OCI-LY3 (cell line): ENCODE measurements at regions not wholly inside any gene's neighbourhood (a gene's known extent, or its start where the extent isn't known, plus 50 kb on each side); places are given as distances from the start of the nearest gene placed in this dataset.

Experiments
- CTCF ChIP-seq: fragments of 200-600, 300-600 bp; sonication (generic); IDR thresholded peaks from 2 replicates; pipeline ENCODE4 v1.5.1; 2014; ENCODE audit warnings: antibody characterized with exemption, low read length, low read depth
- EZH2phosphoT487 ChIP-seq: fragments of 200-600 bp; shearing (Covaris generic); IDR thresholded peaks from 2 replicates; pipeline ENCODE4 v1.6.1; 2018; ENCODE audit warnings: antibody characterized with exemption, mixed run types, low read depth

- TF ChIP-seq CTCF = no peak
- no peak for TF ChIP-seq EZH2phosphoT487
These were observed 137.7 kb upstream of the CRHR1 start for GRCh38 chr17:45646288-45646988.
